Thyroid gland (tissue), 4 donors: ENCODE measurements at regions not wholly inside any gene's neighbourhood (a gene's known extent, or its start where the extent isn't known, plus 50 kb on each side); places are given as distances from the start of the nearest gene placed in this dataset.

Source experiments
- DNase-seq, 2 donors: peaks; one replicate each; pipeline ENCODE4 v3.0.0-alpha.2; 2019
- H3K27ac ChIP-seq, 3 donors: fragments of 200-600 bp; sonication (generic); 1 replicate in 2 of 3; 2 replicates in 1 of 3; pipeline ENCODE4 v1.5.1; 2016 to 2019; ENCODE audit warnings: mild to moderate bottlenecking in 1 of 3, moderate library complexity in 1 of 3
- H3K27me3 ChIP-seq: fragments of 200-600 bp; sonication (generic); one replicate; pipeline ENCODE4 v1.5.1; 2019
- H3K36me3 ChIP-seq, 2 donors: fragments of 200-600 bp; sonication (generic); one replicate each; pipeline ENCODE4 v1.5.1; 2016 to 2019
- H3K4me1 ChIP-seq, 2 donors: fragments of 200-600 bp; sonication (generic); one replicate each; pipeline ENCODE4 v1.5.1; 2017 to 2019
- H3K4me3 ChIP-seq, 3 donors: fragments of 200-600 bp; sonication (generic); replicated peaks in 1 of 3; 1 replicate in 2 of 3; 2 replicates in 1 of 3; pipeline ENCODE4 v1.5.1; 2016; ENCODE audit warnings: mild to moderate bottlenecking in 1 of 3
- H3K9me3 ChIP-seq: fragments of 200-600 bp; sonication (generic); one replicate; pipeline ENCODE4 v1.5.1; 2017
- POLR2A ChIP-seq, 2 donors: fragments of 450-650 bp; IDR thresholded peaks; one replicate each; pipeline ENCODE4 v1.6.1; 2017; ENCODE audit warnings: antibody characterized with exemption in 2 of 2, mild to moderate bottlenecking in 2 of 2, moderate library complexity in 1 of 2
- WGBS, 2 donors: methylation state at CpG; one replicate each; pipeline ENCODE4 v1.1.5; 2017; 5-methylcytosine and 5-hydroxymethylcytosine counted together
- intact Hi-C: fragments of 100-400 bp; cut with DNase I; formaldehyde crosslinking; loops from one replicate; pipeline ENCODE4 v1.15.1; 2023
- TF ChIP-seq, protein P1 (sequence below), 6 experiments: fragments of 200-600 bp in 3 of 6; fragments of 450-650 bp in 3 of 6; sonication (generic) in 3 of 6; IDR thresholded peaks; one replicate each; pipeline ENCODE4 v1.5.1; 2016 to 2019; ENCODE audit warnings: antibody characterized with exemption in 6 of 6, mild to moderate bottlenecking in 2 of 6, inconsistent platforms in 1 of 6, moderate library complexity in 1 of 6

DNA sequence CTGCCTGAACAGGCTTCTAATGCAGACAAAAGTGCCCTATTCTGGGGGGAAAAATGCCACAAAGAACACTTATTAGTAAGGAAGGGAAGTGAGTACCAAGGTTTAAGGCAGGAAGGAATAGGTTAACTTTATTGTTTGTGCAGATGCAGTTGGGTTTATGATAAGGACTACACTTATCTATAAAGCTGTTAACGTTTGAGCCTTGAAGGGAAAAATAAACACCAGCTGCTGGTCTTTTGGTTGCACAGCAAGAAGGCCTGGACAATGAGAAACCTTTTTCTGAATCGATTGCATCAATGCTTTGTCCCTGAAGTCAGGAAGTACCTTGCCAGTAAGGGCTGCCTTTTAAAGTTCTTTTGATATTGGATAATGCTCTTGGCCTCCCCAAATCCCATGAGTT lies 407.8 kb downstream of the ATP23 start:
- Histone ChIP-seq H3K9me3 (no peaks in the 10 kb centered on the region), H3K36me3 (no peaks in the 10 kb centered on the region), H3K4me3 (no peak overlapping the region), H3K4me1 (no peaks in the 10 kb centered on the region), H3K27ac (no peak overlapping the region), H3K27me3 (no peaks in the 10 kb centered on the region)
- no peak for DNase-seq
- no peak for TF ChIP-seq POLR2A (IDR thresholded peaks at IDR 0.05)
- TF ChIP-seq, protein P1, sequence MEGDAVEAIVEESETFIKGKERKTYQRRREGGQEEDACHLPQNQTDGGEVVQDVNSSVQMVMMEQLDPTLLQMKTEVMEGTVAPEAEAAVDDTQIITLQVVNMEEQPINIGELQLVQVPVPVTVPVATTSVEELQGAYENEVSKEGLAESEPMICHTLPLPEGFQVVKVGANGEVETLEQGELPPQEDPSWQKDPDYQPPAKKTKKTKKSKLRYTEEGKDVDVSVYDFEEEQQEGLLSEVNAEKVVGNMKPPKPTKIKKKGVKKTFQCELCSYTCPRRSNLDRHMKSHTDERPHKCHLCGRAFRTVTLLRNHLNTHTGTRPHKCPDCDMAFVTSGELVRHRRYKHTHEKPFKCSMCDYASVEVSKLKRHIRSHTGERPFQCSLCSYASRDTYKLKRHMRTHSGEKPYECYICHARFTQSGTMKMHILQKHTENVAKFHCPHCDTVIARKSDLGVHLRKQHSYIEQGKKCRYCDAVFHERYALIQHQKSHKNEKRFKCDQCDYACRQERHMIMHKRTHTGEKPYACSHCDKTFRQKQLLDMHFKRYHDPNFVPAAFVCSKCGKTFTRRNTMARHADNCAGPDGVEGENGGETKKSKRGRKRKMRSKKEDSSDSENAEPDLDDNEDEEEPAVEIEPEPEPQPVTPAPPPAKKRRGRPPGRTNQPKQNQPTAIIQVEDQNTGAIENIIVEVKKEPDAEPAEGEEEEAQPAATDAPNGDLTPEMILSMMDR (IDR thresholded peaks at IDR 0.05), result no peak
- intact Hi-C loops, result loop anchor here (10.0 kb wide), 1 partner anchor 736 kb away; no protein-coding TSS in a partner anchor
- WGBS, 2 donors, result 39% methylated on average over 2 of the region's 2 CpGs

DNA sequence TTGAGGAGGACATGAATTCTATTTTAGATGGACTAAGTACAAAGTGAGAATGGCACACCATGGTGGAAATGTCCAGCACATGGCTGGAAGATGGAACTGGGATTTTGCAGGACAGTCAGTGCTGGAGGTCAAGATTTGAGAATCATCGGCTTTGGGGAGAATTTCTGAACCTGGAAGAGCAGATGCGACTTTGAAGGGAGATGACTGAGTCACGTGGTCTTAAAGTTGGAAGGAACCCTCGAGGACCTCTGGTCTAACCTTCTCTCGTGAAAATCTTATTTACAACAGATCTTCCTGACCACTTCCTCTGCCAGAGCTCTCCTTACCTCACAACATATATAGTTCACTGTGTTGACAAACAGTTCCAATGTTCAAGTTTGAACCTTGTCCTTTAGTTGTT lies 415.4 kb downstream of the ATP23 start:
- TF ChIP-seq, protein P1 (IDR thresholded peaks at IDR 0.05), result no peak
- TF ChIP-seq POLR2A (IDR thresholded peaks at IDR 0.05), result no peak
- Histone ChIP-seq H3K9me3 (no peaks in the 10 kb centered on the region), H3K4me1 (peaks cover 0 to 7% of the 10 kb centered on the region in 2 donors), H3K27me3 (no peaks in the 10 kb centered on the region), H3K27ac (no peak overlapping the region), H3K36me3 (no peaks in the 10 kb centered on the region), H3K4me3 (no peak overlapping the region)
- 81 to 90% methylated on average over 5 of the region's 5 CpGs for WGBS, 2 donors
- intact Hi-C loops, result loop anchor here (10.0 kb wide), 1 partner anchor 88 kb away; no protein-coding TSS in a partner anchor
- no peak for DNase-seq

DNA sequence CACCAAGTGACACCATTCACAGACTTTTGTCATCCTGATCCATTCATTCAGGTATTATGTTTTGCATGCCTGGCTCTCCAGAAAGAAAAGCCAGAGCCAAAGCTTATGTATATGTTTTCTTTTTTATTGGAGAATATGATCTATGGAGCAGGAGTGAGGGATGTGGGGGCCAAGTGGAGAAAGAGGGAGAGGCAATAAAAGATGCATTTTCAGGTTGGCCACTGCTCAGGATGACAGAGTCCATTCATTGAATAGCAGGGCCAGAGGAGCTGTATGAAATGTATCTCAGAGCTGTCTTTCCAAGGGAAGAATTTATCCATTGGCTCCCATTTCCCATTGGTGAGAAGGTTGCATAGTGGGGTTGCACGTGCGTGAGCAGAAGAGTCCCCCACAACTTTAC lies 416.1 kb downstream of the ATP23 start:
- intact Hi-C loops, result loop anchor here (10.0 kb wide), 1 partner anchor 87 kb away; no protein-coding TSS in a partner anchor
- Histone ChIP-seq H3K4me1 (peaks cover 0 to 7% of the 10 kb centered on the region in 2 donors), H3K9me3 (no peaks in the 10 kb centered on the region), H3K27me3 (no peaks in the 10 kb centered on the region), H3K36me3 (no peaks in the 10 kb centered on the region), H3K27ac (no peak overlapping the region), H3K4me3 (no peak overlapping the region)
- DNase-seq, result no peak
- WGBS, 2 donors, result 97 to 98% methylated on average over 2 of the region's 2 CpGs
- TF ChIP-seq POLR2A (IDR thresholded peaks at IDR 0.05), result no peak
- TF ChIP-seq, protein P1 (IDR thresholded peaks at IDR 0.05), result no peak

DNA sequence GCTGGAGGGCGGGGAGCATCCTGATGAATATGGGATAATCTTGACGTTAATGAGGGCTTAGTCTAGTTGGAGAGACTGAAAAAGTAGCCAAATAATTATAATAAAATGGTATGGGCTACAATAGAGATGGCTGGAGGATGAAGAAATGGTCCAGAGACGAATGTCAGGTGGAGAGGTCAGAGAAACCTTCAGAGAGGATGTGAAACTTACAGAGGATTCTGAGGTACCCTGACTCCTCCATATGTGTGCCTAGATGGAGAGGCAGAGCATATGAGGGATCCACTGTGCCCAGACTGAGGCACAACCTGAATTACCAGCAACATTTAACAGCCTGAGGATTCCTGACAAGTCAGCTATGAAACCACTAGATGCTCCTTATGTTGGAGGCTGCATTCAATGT lies 417.0 kb downstream of the ATP23 start:
- Histone ChIP-seq H3K36me3 (no peaks in the 10 kb centered on the region), H3K27ac (no peak overlapping the region), H3K9me3 (no peaks in the 10 kb centered on the region), H3K4me1 (peaks cover 0 to 7% of the 10 kb centered on the region in 2 donors), H3K4me3 (no peak overlapping the region), H3K27me3 (no peaks in the 10 kb centered on the region)
- intact Hi-C loops, result loop anchor here (10.0 kb wide), 1 partner anchor 86 kb away; no protein-coding TSS in a partner anchor
- TF ChIP-seq, protein P1 (IDR thresholded peaks at IDR 0.05), result no peak
- no peak for TF ChIP-seq POLR2A (IDR thresholded peaks at IDR 0.05)
- 85 to 89% methylated on average over 3 of the region's 3 CpGs for WGBS, 2 donors
- no peak for DNase-seq

DNA sequence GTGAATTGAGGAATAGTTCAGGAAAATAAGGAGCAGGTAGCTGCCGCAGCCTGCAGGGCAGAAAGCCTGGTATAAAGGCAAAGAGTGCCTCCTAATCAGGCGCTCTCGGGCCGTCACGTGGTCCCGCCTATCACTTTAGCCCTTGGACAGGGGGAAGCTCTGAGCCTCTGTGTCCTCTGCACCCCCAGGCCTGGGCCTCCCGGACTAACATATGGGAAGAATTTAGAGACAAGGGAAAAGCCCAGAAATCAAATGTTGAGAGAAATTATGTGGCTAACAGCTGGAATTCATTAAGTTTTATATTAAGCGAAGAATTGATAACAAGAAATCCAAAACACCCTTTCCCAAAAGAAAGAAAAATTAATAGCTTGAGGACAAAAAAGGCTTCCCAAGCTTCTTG lies 417.7 kb downstream of the ATP23 start:
- Histone ChIP-seq H3K27ac (no peak overlapping the region), H3K4me3 (no peak overlapping the region), H3K9me3 (no peaks in the 10 kb centered on the region), H3K36me3 (no peaks in the 10 kb centered on the region), H3K4me1 (peaks cover 4 to 12% of the 10 kb centered on the region in 2 donors), H3K27me3 (no peaks in the 10 kb centered on the region)
- 57 to 63% methylated on average over 8 of the region's 8 CpGs for WGBS, 2 donors
- TF ChIP-seq POLR2A (IDR thresholded peaks at IDR 0.05), result no peak
- TF ChIP-seq, protein P1 (IDR thresholded peaks at IDR 0.05), result no peak
- DNase-seq, result peak in 1 of 2 donors; percentile 3
- intact Hi-C loops, result loop anchor here (10.0 kb wide), 1 partner anchor 86 kb away; no protein-coding TSS in a partner anchor
